HepG2 (cell line): ENCODE measurements at regions not wholly inside any gene's neighbourhood (a gene's known extent, or its start where the extent isn't known, plus 50 kb on each side); places are given as distances from the start of the nearest gene placed in this dataset.

Experiments used
- ATAC-seq: fragments of 200-7000 bp; cut with Tn5 transposase; 3 replicates; pipeline ENCODE4 v1.9.1; 2020; ENCODE audit warnings: mild to moderate bottlenecking, moderate library complexity
- BruUV-seq: library from RNA; stranded (reverse); fragments of 400-500 nt; replicated peaks from 2 replicates; lab custom pipeline; 2021; lab: Mats Ljungman, UMichigan
- CTCF ChIA-PET: fragments of 300-600 bp; formaldehyde crosslinking; extraction: SDS; loops from one replicate; lab custom pipeline; 2021; ENCODE audit warnings: low total read pairs, inconsistent platforms, low intra/inter-chr PET ratio; lab: Yijun Ruan, JAX
- POLR2A ChIA-PET: fragments of 350-600 bp; sonication (Branson Sonifier 250); formaldehyde crosslinking; loops from one replicate; lab custom pipeline; 2020; ENCODE audit warnings: antibody characterized with exemption, inconsistent platforms; lab: Yijun Ruan, JAX
- DNase-seq: peaks from one replicate; pipeline ENCODE4 v3.0.0-alpha.2; 2015; ENCODE audit warnings: low spot score
- FAIRE-seq: peaks from 3 replicates; lab custom pipeline; 2011; peaks lifted over from hg19 to GRCh38; lab: Jason Lieb, UNC
- H2AFZ ChIP-seq: one replicate; pipeline ENCODE4 v1.6.1; 2011; ENCODE audit warnings: low read length, inconsistent platforms
- H3K27ac ChIP-seq: fragments of 300-600 bp; 3 replicates; pipeline ENCODE4 v1.8.0; 2011; ENCODE audit warnings: mixed run types, mild to moderate bottlenecking, mixed read lengths, low read length, inconsistent platforms; ENCODE audit not compliant: insufficient read depth; ENCODE audit errors: extremely low read length
- H3K27me3 ChIP-seq, 2 experiments: fragments of 200-600 bp in 1 of 2; 2 replicates in 1 of 2; 3 replicates in 1 of 2; pipeline versions ENCODE4 v1.6.0 to v1.8.0; 2011; ENCODE audit warnings: low read length in 2 of 2, mild to moderate bottlenecking in 2 of 2, moderate library complexity in 2 of 2, inconsistent platforms in 1 of 2; ENCODE audit not compliant: insufficient read depth in 2 of 2, control insufficient read depth in 1 of 2
- H3K36me3 ChIP-seq, 2 experiments: fragments of 200-600 bp in 1 of 2; replicated peaks in 1 of 2; 2 replicates in 1 of 2; 3 replicates in 1 of 2; pipeline versions ENCODE4 v1.5.1 to v1.8.0; 2011; ENCODE audit warnings: low read length in 2 of 2, inconsistent platforms in 1 of 2; ENCODE audit not compliant: insufficient read depth in 2 of 2, control insufficient read depth in 1 of 2
- H3K4me1 ChIP-seq: 2 replicates; pipeline ENCODE4 v1.5.1; 2012; ENCODE audit warnings: low read length, inconsistent platforms; ENCODE audit not compliant: insufficient read depth
- H3K4me2 ChIP-seq: 2 replicates; pipeline ENCODE4 v1.6.0; 2011; ENCODE audit warnings: low read depth, low read length, inconsistent platforms
- H3K4me3 ChIP-seq, 3 experiments: fragments of 200-600 bp in 1 of 3; sonication (generic), shearing (Covaris generic) in 1 of 3; replicated peaks in 1 of 3; 2 replicates each; pipeline ENCODE4 v1.5.1; 2011 to 2016; ENCODE audit warnings: low read length in 3 of 3, inconsistent platforms in 2 of 3, low read depth in 2 of 3, mild to moderate bottlenecking in 2 of 3, control low read depth in 1 of 3, mixed read lengths in 1 of 3; ENCODE audit not compliant: insufficient read depth in 1 of 3
- H3K79me2 ChIP-seq: one replicate; pipeline ENCODE4 v1.6.1; 2011; ENCODE audit warnings: low read length, inconsistent platforms; ENCODE audit not compliant: insufficient read depth
- H3K9ac ChIP-seq: 2 replicates; pipeline ENCODE4 v1.6.0; 2011; ENCODE audit warnings: mild to moderate bottlenecking, low read depth, low read length, inconsistent platforms; ENCODE audit not compliant: insufficient read depth
- H3K9me3 ChIP-seq: 2 replicates; pipeline ENCODE4 v1.5.1; 2012; ENCODE audit warnings: mild to moderate bottlenecking, low read length
- H4K20me1 ChIP-seq: 2 replicates; pipeline ENCODE4 v1.6.0; 2011; ENCODE audit warnings: inconsistent platforms, mild to moderate bottlenecking, low read length, moderate library complexity; ENCODE audit not compliant: insufficient read depth
- CBX1 ChIP-seq: IDR thresholded peaks from one replicate; pipeline ENCODE4 v1.6.1; 2016; ENCODE audit warnings: antibody characterized with exemption, low read depth
- CEBPB ChIP-seq: IDR thresholded peaks from 2 replicates; pipeline ENCODE4 v1.6.1; 2011; ENCODE audit warnings: low read depth, low read length, improper control_type of control experiment, borderline replicate concordance
- ELF1 ChIP-seq: sonication (generic); formaldehyde crosslinking; IDR thresholded peaks from 2 replicates; pipeline ENCODE4 v1.4.0; 2020; ENCODE audit warnings: missing genetic modification reagents
- FOXK1 ChIP-seq: sonication (generic); formaldehyde crosslinking; IDR thresholded peaks from 2 replicates; pipeline ENCODE4 v1.4.0; 2020; ENCODE audit warnings: low read depth, missing genetic modification reagents, borderline replicate concordance
- GATAD1 ChIP-seq: IDR thresholded peaks from 2 replicates; pipeline ENCODE4 v1.6.1; 2016; ENCODE audit warnings: missing genetic modification reagents, missing compliant biosample characterization
- GTF3A ChIP-seq: sonication (generic); formaldehyde crosslinking; conservative IDR thresholded peaks from 2 replicates; pipeline ENCODE4 v1.4.0; 2020; ENCODE audit warnings: mild to moderate bottlenecking, missing genetic modification reagents
- KDM4B ChIP-seq: sonication (generic); formaldehyde crosslinking; IDR thresholded peaks from 2 replicates; pipeline ENCODE4 v1.4.0; 2020; ENCODE audit warnings: missing genetic modification reagents
- MAFG ChIP-seq: sonication (generic); formaldehyde crosslinking; IDR thresholded peaks from 2 replicates; pipeline ENCODE4 v1.5.1; 2020; ENCODE audit warnings: mild to moderate bottlenecking, missing genetic modification reagents
- ZGPAT ChIP-seq: IDR thresholded peaks from 2 replicates; pipeline ENCODE4 v1.6.1; 2016; ENCODE audit warnings: mild to moderate bottlenecking
- ZMYM3 ChIP-seq: sonication (generic); formaldehyde crosslinking; IDR thresholded peaks from 2 replicates; pipeline ENCODE4 v1.5.1; 2020; ENCODE audit warnings: mild to moderate bottlenecking, missing genetic modification reagents
- ZNF207 ChIP-seq: fragments of 450-650 bp; IDR thresholded peaks from 2 replicates; pipeline ENCODE4 v1.6.1; 2016; ENCODE audit warnings: antibody characterized with exemption, borderline replicate concordance
- ZNF329 ChIP-seq: sonication (generic); formaldehyde crosslinking; IDR thresholded peaks from 2 replicates; pipeline ENCODE4 v1.9.0; 2021; ENCODE audit warnings: low read depth, mild to moderate bottlenecking, missing genetic modification reagents
- ZNF446 ChIP-seq: sonication (generic); formaldehyde crosslinking; IDR thresholded peaks from 2 replicates; pipeline ENCODE4 v1.5.0; 2020; ENCODE audit warnings: mild to moderate bottlenecking, missing genetic modification reagents
- ZNF652 ChIP-seq: IDR thresholded peaks from 2 replicates; pipeline ENCODE4 v1.6.1; 2016; ENCODE audit warnings: low read depth, borderline replicate concordance
- ZNF746 ChIP-seq: sonication (generic); formaldehyde crosslinking; IDR thresholded peaks from 2 replicates; pipeline ENCODE4 v1.8.0; 2022; ENCODE audit warnings: mild to moderate bottlenecking, missing genetic modification reagents
- ZNF878 ChIP-seq: sonication (generic); formaldehyde crosslinking; IDR thresholded peaks from 2 replicates; pipeline ENCODE4 v1.8.1; 2023; ENCODE audit warnings: mild to moderate bottlenecking, missing genetic modification reagents, moderate library complexity
- WGBS: methylation state at CpG from one replicate; pipeline ENCODE4 v1.1.6; 2017; ENCODE audit warnings: low lambda C conversion rate; 5-methylcytosine and 5-hydroxymethylcytosine counted together
- in situ Hi-C: cut with HindIII; loops from 2 replicates; pipeline ENCODE4 v1.10.0; 2017; ENCODE audit warnings: low pct_unique_long_range_greater_than_20kb; ENCODE audit not compliant: extremely low pct_ligation_motif_present
- intact Hi-C: fragments of 100-400 bp; cut with micrococcal nuclease; formaldehyde crosslinking; loops from one replicate; pipeline ENCODE4 v1.10.0; 2022; ENCODE audit not compliant: unreplicated experiment
- TF ChIP-seq, protein P1 (sequence below): IDR thresholded peaks from 2 replicates; pipeline ENCODE4 v1.6.1; 2012; ENCODE audit warnings: low read length, improper control_type of control experiment

- Histone ChIP-seq H3K27me3 (no peaks in the 10 kb centered on the region), H4K20me1 (no peaks in the 10 kb centered on the region), H3K4me2 (no peak overlapping the region), H3K36me3 (no peaks in the 10 kb centered on the region), H3K27ac (no peak overlapping the region), H3K4me3 (no peak overlapping the region), H3K9ac (no peak overlapping the region), H3K9me3 (peaks cover 82% of the 10 kb centered on the region), H3K79me2 (no peaks in the 10 kb centered on the region), H2AFZ (no peak overlapping the region), H3K4me1 (no peaks in the 10 kb centered on the region)
- no TSS peak for BruUV-seq
- DNase-seq = no peak
- no peak for FAIRE-seq
- WGBS = 0% methylated on average over 2 of the region's 2 CpGs
- CTCF ChIA-PET = no interaction called here
- in situ Hi-C loops (no loop called here), intact Hi-C loops (no loop called here)
- TF ChIP-seq FOXK1 (CRISPR knock-in tag) = no peak
- no peak for TF ChIP-seq CBX1
- no peak for TF ChIP-seq ZNF746 (CRISPR knock-in tag)
- TF ChIP-seq ZNF207 = no peak
- TF ChIP-seq ZNF878 (CRISPR knock-in tag) = no peak
- TF ChIP-seq, protein P1, sequence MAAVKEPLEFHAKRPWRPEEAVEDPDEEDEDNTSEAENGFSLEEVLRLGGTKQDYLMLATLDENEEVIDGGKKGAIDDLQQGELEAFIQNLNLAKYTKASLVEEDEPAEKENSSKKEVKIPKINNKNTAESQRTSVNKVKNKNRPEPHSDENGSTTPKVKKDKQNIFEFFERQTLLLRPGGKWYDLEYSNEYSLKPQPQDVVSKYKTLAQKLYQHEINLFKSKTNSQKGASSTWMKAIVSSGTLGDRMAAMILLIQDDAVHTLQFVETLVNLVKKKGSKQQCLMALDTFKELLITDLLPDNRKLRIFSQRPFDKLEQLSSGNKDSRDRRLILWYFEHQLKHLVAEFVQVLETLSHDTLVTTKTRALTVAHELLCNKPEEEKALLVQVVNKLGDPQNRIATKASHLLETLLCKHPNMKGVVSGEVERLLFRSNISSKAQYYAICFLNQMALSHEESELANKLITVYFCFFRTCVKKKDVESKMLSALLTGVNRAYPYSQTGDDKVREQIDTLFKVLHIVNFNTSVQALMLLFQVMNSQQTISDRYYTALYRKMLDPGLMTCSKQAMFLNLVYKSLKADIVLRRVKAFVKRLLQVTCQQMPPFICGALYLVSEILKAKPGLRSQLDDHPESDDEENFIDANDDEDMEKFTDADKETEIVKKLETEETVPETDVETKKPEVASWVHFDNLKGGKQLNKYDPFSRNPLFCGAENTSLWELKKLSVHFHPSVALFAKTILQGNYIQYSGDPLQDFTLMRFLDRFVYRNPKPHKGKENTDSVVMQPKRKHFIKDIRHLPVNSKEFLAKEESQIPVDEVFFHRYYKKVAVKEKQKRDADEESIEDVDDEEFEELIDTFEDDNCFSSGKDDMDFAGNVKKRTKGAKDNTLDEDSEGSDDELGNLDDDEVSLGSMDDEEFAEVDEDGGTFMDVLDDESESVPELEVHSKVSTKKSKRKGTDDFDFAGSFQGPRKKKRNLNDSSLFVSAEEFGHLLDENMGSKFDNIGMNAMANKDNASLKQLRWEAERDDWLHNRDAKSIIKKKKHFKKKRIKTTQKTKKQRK = no peak
- TF ChIP-seq ELF1 (CRISPR knock-in tag) = no peak
- TF ChIP-seq GATAD1 (CRISPR knock-in tag) = no peak
- no peak for TF ChIP-seq ZNF446
- TF ChIP-seq CEBPB = no peak
- no peak for TF ChIP-seq ZNF329 (CRISPR knock-in tag)
- no peak for TF ChIP-seq ZMYM3
- TF ChIP-seq ZGPAT (CRISPR knock-in tag) = no peak
- no peak for TF ChIP-seq GTF3A
- no peak for TF ChIP-seq KDM4B (CRISPR knock-in tag)
- TF ChIP-seq ZNF652 (CRISPR knock-in tag) = no peak
- no peak for TF ChIP-seq MAFG (CRISPR knock-in tag)
- no peak for ATAC-seq
- POLR2A ChIA-PET = no interaction called here
These were observed 1196.8 kb upstream of the PHF14 start for GRCh38 chr7:9776900-9777299.
